Kidney (tissue), 13 donors: ENCODE measurements at regions not wholly inside any gene's neighbourhood (a gene's known extent, or its start where the extent isn't known, plus 50 kb on each side); places are given as distances from the start of the nearest gene placed in this dataset.

ENCODE experiments used
- DNase-seq, 5 donors: peaks; one replicate each; pipeline ENCODE4 v3.0.0-alpha.2; 2013 to 2020
- FAIRE-seq: peaks from 2 replicates; lab custom pipeline; 2012; peaks lifted over from hg19 to GRCh38; lab: Jason Lieb, UNC
- H3K27ac ChIP-seq, 2 donors: one replicate each; pipeline ENCODE4 v1.7.0; 2013; ENCODE audit warnings: low read depth in 2 of 2, low read length in 2 of 2, inconsistent platforms in 1 of 2
- H3K27me3 ChIP-seq: one replicate; pipeline ENCODE4 v1.7.1; 2013; ENCODE audit warnings: low read length, inconsistent platforms; ENCODE audit not compliant: control insufficient read depth, insufficient read depth
- H3K36me3 ChIP-seq, 3 donors: one replicate each; pipeline versions ENCODE4 v1.7.0 to v1.7.1; 2013; ENCODE audit warnings: low read length in 3 of 3, control low read depth in 1 of 3, inconsistent platforms in 1 of 3; ENCODE audit not compliant: insufficient read depth in 3 of 3, control insufficient read depth in 2 of 3
- H3K4me1 ChIP-seq, 3 donors: one replicate each; pipeline versions ENCODE4 v1.7.0 to v1.7.1; 2013; ENCODE audit warnings: low read length in 3 of 3, inconsistent platforms in 1 of 3, low read depth in 1 of 3; ENCODE audit not compliant: control insufficient read depth in 2 of 3, insufficient read depth in 2 of 3
- H3K4me3 ChIP-seq, 3 donors: one replicate each; pipeline versions ENCODE4 v1.7.0 to v1.8.1; 2013; ENCODE audit warnings: low read length in 3 of 3, control low read depth in 1 of 3, inconsistent platforms in 1 of 3
- H3K9ac ChIP-seq, 3 donors: one replicate each; pipeline versions ENCODE4 v1.7.0 to v1.7.1; 2013; ENCODE audit warnings: low read length in 3 of 3, control low read depth in 1 of 3, inconsistent platforms in 1 of 3
- H3K9me3 ChIP-seq, 3 donors: one replicate each; pipeline versions ENCODE4 v1.7.0 to v1.7.1; 2013; ENCODE audit warnings: low read length in 3 of 3, control low read depth in 1 of 3, inconsistent platforms in 1 of 3; ENCODE audit not compliant: control insufficient read depth in 2 of 3, insufficient read depth in 1 of 3
- intact Hi-C: fragments of 100-400 bp; cut with DNase I; formaldehyde crosslinking; loops from one replicate; pipeline ENCODE4 v1.11.1; 2022
- TF ChIP-seq, protein P1 (sequence below): IDR thresholded peaks from 3 replicates; pipeline ENCODE4 v1.5.1; 2012; ENCODE audit warnings: mild to moderate bottlenecking, moderate library complexity, borderline replicate concordance; ENCODE audit not compliant: insufficient read depth; ENCODE audit errors: extremely low read depth
- donor health status: control.
- donor health status: control.
- donor health status: control.
- donor health status: control.
- donor health status: control.
- donor health status: DM: yes; HTN: yes; CAD: no.
- donor health status: Normal renal cell carcinoma (clear cell type).

DNA sequence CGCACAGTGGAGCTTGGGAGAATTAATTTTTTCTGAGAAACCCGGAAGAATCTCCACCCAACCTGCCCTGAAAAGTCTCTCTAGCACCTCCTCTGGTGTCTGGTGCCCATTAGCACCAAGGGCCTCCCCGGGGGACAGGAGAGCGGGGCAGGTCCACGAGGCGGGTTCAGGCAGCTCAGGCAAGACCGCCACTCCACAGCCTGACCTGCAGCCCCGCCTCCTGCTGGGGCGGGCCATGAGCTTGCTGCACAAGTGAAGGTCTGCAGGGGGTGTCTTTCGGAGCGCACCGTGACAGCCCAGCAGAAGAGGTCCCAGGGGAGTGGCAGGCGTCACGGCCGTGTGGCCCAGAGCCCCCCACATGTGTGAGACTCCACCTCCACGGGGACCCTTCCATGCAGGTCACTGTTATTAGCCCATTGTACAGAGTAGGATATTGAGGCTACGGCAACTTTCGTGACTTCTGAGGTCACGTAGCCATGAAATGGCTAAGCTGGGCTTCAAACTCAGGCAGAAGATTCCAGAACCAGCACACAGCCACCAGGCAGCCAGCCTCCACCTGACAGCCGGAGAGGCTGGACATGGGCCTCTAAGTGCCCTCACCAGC, 63.9 kb upstream of the SLCO4A1 start:
- H3K9me3 ChIP-seq: no peaks in the 10 kb centered on the region
- intact Hi-C loops: no loop called here
- no peak overlapping the region for H3K9ac ChIP-seq
- no peak overlapping the region for H3K4me3 ChIP-seq
- H3K4me1 ChIP-seq: no peaks in the 10 kb centered on the region
- no peak for FAIRE-seq
- DNase-seq: no peak
- H3K27ac ChIP-seq: no peak overlapping the region
- TF ChIP-seq, protein P1, sequence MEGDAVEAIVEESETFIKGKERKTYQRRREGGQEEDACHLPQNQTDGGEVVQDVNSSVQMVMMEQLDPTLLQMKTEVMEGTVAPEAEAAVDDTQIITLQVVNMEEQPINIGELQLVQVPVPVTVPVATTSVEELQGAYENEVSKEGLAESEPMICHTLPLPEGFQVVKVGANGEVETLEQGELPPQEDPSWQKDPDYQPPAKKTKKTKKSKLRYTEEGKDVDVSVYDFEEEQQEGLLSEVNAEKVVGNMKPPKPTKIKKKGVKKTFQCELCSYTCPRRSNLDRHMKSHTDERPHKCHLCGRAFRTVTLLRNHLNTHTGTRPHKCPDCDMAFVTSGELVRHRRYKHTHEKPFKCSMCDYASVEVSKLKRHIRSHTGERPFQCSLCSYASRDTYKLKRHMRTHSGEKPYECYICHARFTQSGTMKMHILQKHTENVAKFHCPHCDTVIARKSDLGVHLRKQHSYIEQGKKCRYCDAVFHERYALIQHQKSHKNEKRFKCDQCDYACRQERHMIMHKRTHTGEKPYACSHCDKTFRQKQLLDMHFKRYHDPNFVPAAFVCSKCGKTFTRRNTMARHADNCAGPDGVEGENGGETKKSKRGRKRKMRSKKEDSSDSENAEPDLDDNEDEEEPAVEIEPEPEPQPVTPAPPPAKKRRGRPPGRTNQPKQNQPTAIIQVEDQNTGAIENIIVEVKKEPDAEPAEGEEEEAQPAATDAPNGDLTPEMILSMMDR: no peak
- peaks cover 14% of the 10 kb centered on the region for H3K27me3 ChIP-seq
- H3K36me3 ChIP-seq: no peaks in the 10 kb centered on the region

DNA sequence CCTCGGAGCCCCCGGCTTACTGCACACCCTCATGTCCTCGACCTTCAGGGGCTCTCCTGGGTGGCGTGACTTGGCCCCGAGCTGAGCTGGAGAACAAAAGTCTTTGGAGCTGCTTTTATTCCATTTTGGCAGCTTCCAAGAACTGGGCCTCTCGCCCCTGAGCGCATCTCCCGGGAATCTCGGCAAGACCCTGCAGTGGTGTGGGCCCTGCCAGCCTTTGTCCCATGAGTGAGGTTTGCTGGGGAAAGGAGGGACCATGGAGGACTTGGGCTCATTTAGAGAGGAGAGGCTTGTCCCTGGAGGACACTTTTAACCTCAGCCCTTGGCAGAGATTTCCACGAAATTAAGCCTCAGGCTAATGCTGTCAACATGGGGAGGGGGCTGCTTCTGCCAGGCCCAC, 62.3 kb upstream of the SLCO4A1 start:
- DNase-seq: no peak
- Histone ChIP-seq H3K4me1 (no peaks in the 10 kb centered on the region), H3K27me3 (peaks cover 14% of the 10 kb centered on the region), H3K4me3 (no peak overlapping the region), H3K36me3 (no peaks in the 10 kb centered on the region), H3K27ac (no peak overlapping the region), H3K9me3 (no peaks in the 10 kb centered on the region), H3K9ac (no peak overlapping the region)
- intact Hi-C loops: no loop called here
- no peak for FAIRE-seq
- TF ChIP-seq, protein P1: no peak

DNA sequence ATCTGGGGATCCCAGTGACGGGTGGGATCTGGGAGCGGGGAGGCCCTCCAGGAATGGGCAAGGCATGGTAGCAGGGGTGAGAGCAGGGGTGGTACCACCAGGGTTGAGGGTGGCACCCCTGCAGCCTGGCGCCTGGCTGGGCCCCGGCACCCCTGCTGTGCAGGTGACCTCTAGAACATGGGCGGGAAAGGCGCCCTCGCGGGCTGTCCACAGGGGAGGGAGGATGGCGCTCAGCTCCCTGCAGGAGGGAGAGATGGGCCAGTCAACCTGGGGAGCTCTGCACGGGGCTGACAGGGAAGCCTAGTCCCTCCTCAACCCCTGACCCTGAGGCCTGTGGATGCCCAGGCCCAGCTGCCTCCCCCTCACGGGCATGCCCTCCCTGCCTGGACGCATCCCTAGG, 61.6 kb upstream of the SLCO4A1 start:
- FAIRE-seq (no peak), DNase-seq (no peak)
- H3K9ac ChIP-seq: no peak overlapping the region
- H3K36me3 ChIP-seq: no peaks in the 10 kb centered on the region
- no peak overlapping the region for H3K4me3 ChIP-seq
- intact Hi-C loops: no loop called here
- H3K27ac ChIP-seq: no peak overlapping the region
- peaks cover 15% of the 10 kb centered on the region for H3K27me3 ChIP-seq
- no peaks in the 10 kb centered on the region for H3K4me1 ChIP-seq
- H3K9me3 ChIP-seq: no peaks in the 10 kb centered on the region
- TF ChIP-seq, protein P1: no peak

DNA sequence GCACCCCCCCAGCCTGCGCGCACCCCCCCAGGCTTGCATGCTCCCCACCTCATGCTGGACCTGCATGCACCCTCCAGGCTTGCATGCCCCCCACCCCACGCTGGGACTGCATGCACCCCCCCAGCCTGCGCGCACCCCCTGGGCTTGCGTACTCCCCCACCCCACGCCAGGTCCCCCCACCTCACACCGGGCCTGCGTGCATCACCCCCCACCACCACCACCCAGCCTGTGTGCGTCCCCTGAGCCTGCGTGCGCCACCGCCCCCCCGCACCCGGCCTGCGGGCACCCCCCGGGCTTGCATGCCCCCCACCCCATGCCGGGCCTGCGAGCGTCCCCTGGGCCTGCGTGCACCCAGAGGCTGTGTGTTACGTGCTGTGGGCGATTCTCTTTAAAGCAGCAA, 61.0 kb upstream of the SLCO4A1 start:
- intact Hi-C loops: no loop called here
- no peaks in the 10 kb centered on the region for H3K9me3 ChIP-seq

More for the DNA sequence above, 61.0 kb upstream of the SLCO4A1 start:
- FAIRE-seq (no peak), DNase-seq (no peak)
- H3K27ac ChIP-seq: no peak overlapping the region
- H3K4me3 ChIP-seq: no peak overlapping the region
- H3K4me1 ChIP-seq: no peaks in the 10 kb centered on the region
- H3K27me3 ChIP-seq: peaks cover 15% of the 10 kb centered on the region
- H3K36me3 ChIP-seq: no peaks in the 10 kb centered on the region
- TF ChIP-seq, protein P1: no peak
- no peak overlapping the region for H3K9ac ChIP-seq
